ENCODE measurements at regions not wholly inside any gene's neighbourhood (a gene's known extent, or its start where the extent isn't known, plus 50 kb on each side); places are given as distances from the start of the nearest gene placed in this dataset.

- Histone ChIP-seq H2BK5ac (ENCODE audit: low read depth, low read length) (no peak overlapping the region), H3K4ac (replicated peaks; ENCODE audit: insufficient read length, low read depth, low read length) (no peak overlapping the region), H3K27ac (ENCODE audit: low read depth, low read length) (no peak overlapping the region), H2AFZ (ENCODE audit: low read length) (no peak overlapping the region), H4K8ac (ENCODE audit: extremely low read depth, insufficient read depth, low read length) (no peak overlapping the region), H3K79me1 (ENCODE audit: low read depth, low read length) (no peaks in the 10 kb centered on the region), H3K14ac (ENCODE audit: insufficient read length) (no peak overlapping the region), H3K23me2 (ENCODE audit: low read depth, low read length) (no peaks in the 10 kb centered on the region), H3K23ac (ENCODE audit: insufficient read length) (no peak overlapping the region), H3K79me2 (ENCODE audit: control insufficient read depth in 1 of 2, insufficient read depth in 2 of 2, low read length in 2 of 2) (no peaks in the 10 kb centered on the region), H2BK120ac (replicated peaks; ENCODE audit: low read depth, low read length) (no peak overlapping the region), H3K4me1 (replicated peaks in 1 of 4; ENCODE audit: control insufficient read depth in 3 of 4, insufficient read depth in 4 of 4, low read length in 3 of 4) (no peaks in the 10 kb centered on the region), H3K4me2 (ENCODE audit: insufficient read depth in 1 of 2, low read depth in 2 of 2, low read length in 2 of 2) (no peak overlapping the region), H3K4me3 (ENCODE audit: extremely low read depth in 1 of 4, insufficient read depth in 2 of 4, low read depth in 3 of 4, low read length in 4 of 4) (no peak overlapping the region), H2BK15ac (ENCODE audit: low read length) (no peak overlapping the region), H2BK12ac (ENCODE audit: low read depth, low read length) (no peak overlapping the region), H4K91ac (replicated peaks; ENCODE audit: insufficient read length, low read length) (no peak overlapping the region), H2AK5ac (ENCODE audit: low read depth, low read length) (no peak overlapping the region), H2BK20ac (ENCODE audit: low read length) (no peak overlapping the region), H4K5ac (ENCODE audit: insufficient read length, low read depth, low read length) (no peak overlapping the region), H3K18ac (ENCODE audit: extremely low read depth, low read length) (no peak overlapping the region), H3K9ac (replicated peaks in 1 of 4; ENCODE audit: extremely low read depth in 1 of 4, low read depth in 3 of 4, low read length in 3 of 4) (no peak overlapping the region), H4K20me1 (replicated peaks in 1 of 2; ENCODE audit: control insufficient read depth in 1 of 2, insufficient read depth in 2 of 2, low read length in 2 of 2) (no peaks in the 10 kb centered on the region), H3K36me3 (ENCODE audit: control insufficient read depth in 2 of 4, insufficient read depth in 4 of 4, low read length in 3 of 4) (no peaks in the 10 kb centered on the region), H3K56ac (replicated peaks; ENCODE audit: insufficient read length, low read depth, low read length) (no peak overlapping the region), H3K27me3 (replicated peaks in 1 of 4; ENCODE audit: control insufficient read depth in 3 of 4, extremely low read depth in 1 of 4, insufficient read depth in 3 of 4, low read length in 3 of 4) (peaks cover 0 to 2% (median 0%) of the 10 kb centered on the region in 4 experiments; a peak in 1 of 7 replicates), H3K9me3 (ENCODE audit: insufficient read depth in 2 of 2, low read depth in 1 of 2, low read length in 1 of 2) (no peaks in the 10 kb centered on the region; a peak in 1 of 4 replicates)
- DNase-seq (ENCODE audit: low read depth in 1 of 2, low spot score in 2 of 2): no peak
- CTCF ChIA-PET (ENCODE audit: partially characterized antibody): no interaction called here
- no peak for TF ChIP-seq YY1 (IDR thresholded peaks at IDR 0.05; ENCODE audit: low read depth, low read length)
- no peak for TF ChIP-seq EP300 (IDR thresholded peaks at IDR 0.05; ENCODE audit: borderline replicate concordance in 1 of 2, low read depth in 2 of 2, low read length in 2 of 2)
- WGBS, 2 experiments (ENCODE audit: extremely low coverage in 1 of 2, insufficient coverage in 1 of 2, insufficient read length in 1 of 2, insufficient replicate concordance in 2 of 2, low coverage in 1 of 2, low lambda C conversion rate in 2 of 2, missing lambda C conversion rate in 1 of 2): 100% methylated on average over 1 of the region's 1 CpG; no CpG with 5 or more reads in 1 of the 2 experiments
- POLR2A ChIA-PET (ENCODE audit: partially characterized antibody): no interaction called here
- no peak for FAIRE-seq
Observed at GRCh38 chr4:14272206-14272605, 644.7 kb upstream of the BOD1L1 start.

All from H1 (cell line).